IMR-90 (cell line): ENCODE measurements at regions not wholly inside any gene's neighbourhood (a gene's known extent, or its start where the extent isn't known, plus 50 kb on each side); places are given as distances from the start of the nearest gene placed in this dataset.

Source experiments
- ATAC-seq: fragments of 200-7000 bp; cut with Tn5 transposase; 2 replicates; pipeline ENCODE4 v1.9.1; 2020; ENCODE audit warnings: low read depth, mild to moderate bottlenecking, moderate library complexity
- BruUV-seq: library from RNA; stranded (reverse); fragments of 400-500 nt; replicated peaks from 2 replicates; lab custom pipeline; 2021; lab: Mats Ljungman, UMichigan
- CTCF ChIA-PET: fragments of 300-600 bp; formaldehyde crosslinking; extraction: SDS; loops from one replicate; lab custom pipeline; 2021; ENCODE audit warnings: antibody characterized with exemption; lab: Yijun Ruan, JAX
- POLR2A ChIA-PET: fragments of 300-600 bp; sonication (Branson Sonifier 250); formaldehyde crosslinking; loops from one replicate; lab custom pipeline; 2022; ENCODE audit warnings: antibody characterized with exemption; ENCODE audit not compliant: unreplicated experiment; lab: Charles Lee
- DNase-seq: peaks from one replicate; pipeline ENCODE4 v3.0.0; 2013
- H2AFZ ChIP-seq: replicated peaks from 2 replicates; pipeline ENCODE3; 2013; ENCODE audit warnings: low read length, mild to moderate bottlenecking; ENCODE audit not compliant: poor library complexity
- H2AK5ac ChIP-seq: 2 replicates; pipeline ENCODE4 v1.6.1; 2013; ENCODE audit warnings: low read depth, low read length, inconsistent platforms
- H2AK9ac ChIP-seq: replicated peaks from 2 replicates; pipeline ENCODE3; 2013; ENCODE audit warnings: mild to moderate bottlenecking, low read depth, low read length, moderate library complexity; ENCODE audit not compliant: poor library complexity
- H2BK120ac ChIP-seq: 2 replicates; pipeline ENCODE4 v1.6.1; 2013; ENCODE audit warnings: low read depth, low read length, inconsistent platforms
- H2BK15ac ChIP-seq: 3 replicates; pipeline ENCODE4 v1.6.1; 2013; ENCODE audit warnings: low read depth, low read length, inconsistent platforms
- H2BK20ac ChIP-seq: 2 replicates; pipeline ENCODE4 v1.6.1; 2013; ENCODE audit warnings: low read depth, mild to moderate bottlenecking, inconsistent platforms, low read length, moderate library complexity
- H2BK5ac ChIP-seq: 2 replicates; pipeline ENCODE4 v1.6.1; 2013; ENCODE audit warnings: mild to moderate bottlenecking, low read depth, low read length, inconsistent platforms; ENCODE audit not compliant: poor library complexity, severe bottlenecking
- H3K14ac ChIP-seq: replicated peaks from 2 replicates; pipeline ENCODE4 v1.6.1; 2013; ENCODE audit warnings: low read depth, low read length, inconsistent platforms
- H3K18ac ChIP-seq: 2 replicates; pipeline ENCODE4 v1.6.1; 2013; ENCODE audit warnings: low read depth, low read length, control low read depth
- H3K23ac ChIP-seq: 2 replicates; pipeline ENCODE4 v1.6.1; 2013; ENCODE audit warnings: low read depth, low read length, inconsistent platforms
- H3K27ac ChIP-seq: 2 replicates; pipeline ENCODE4 v1.5.1; 2013; ENCODE audit warnings: mild to moderate bottlenecking, control low read depth, low read length; ENCODE audit not compliant: insufficient read depth
- H3K27me3 ChIP-seq: 2 replicates; pipeline ENCODE4 v1.6.1; 2013; ENCODE audit warnings: low read length; ENCODE audit not compliant: control insufficient read depth, insufficient read depth
- H3K36me3 ChIP-seq: 2 replicates; pipeline ENCODE4 v1.6.1; 2013; ENCODE audit warnings: low read length, mixed read lengths; ENCODE audit not compliant: control insufficient read depth, insufficient read depth
- H3K4ac ChIP-seq: 2 replicates; pipeline ENCODE4 v1.6.1; 2013; ENCODE audit warnings: low read depth, low read length, inconsistent platforms
- H3K4me1 ChIP-seq: 2 replicates; pipeline ENCODE4 v1.6.1; 2013; ENCODE audit warnings: low read length, mixed read lengths; ENCODE audit not compliant: control insufficient read depth, insufficient read depth
- H3K4me2 ChIP-seq: 2 replicates; pipeline ENCODE4 v1.6.1; 2013; ENCODE audit warnings: low read depth, mild to moderate bottlenecking, control low read depth, low read length, moderate library complexity
- H3K4me3 ChIP-seq: 2 replicates; pipeline ENCODE4 v1.5.1; 2013; ENCODE audit warnings: low read depth, mild to moderate bottlenecking, control low read depth, low read length, moderate library complexity; ENCODE audit not compliant: insufficient read depth
- H3K56ac ChIP-seq: 2 replicates; pipeline ENCODE4 v1.6.1; 2013; ENCODE audit warnings: low read length, inconsistent platforms; ENCODE audit not compliant: insufficient read depth; ENCODE audit errors: extremely low read depth
- H3K79me1 ChIP-seq, 2 experiments: 2 replicates each; pipeline ENCODE4 v1.6.1; 2013; ENCODE audit warnings: low read length in 2 of 2, inconsistent platforms in 1 of 2, low read depth in 1 of 2
- H3K9ac ChIP-seq: 2 replicates; pipeline ENCODE4 v1.6.1; 2013; ENCODE audit warnings: low read depth, low read length, control low read depth
- H3K9me1 ChIP-seq: 2 replicates; pipeline ENCODE4 v1.6.1; 2013; ENCODE audit warnings: low read length, inconsistent platforms; ENCODE audit not compliant: insufficient read depth
- H3K9me3 ChIP-seq: 2 replicates; pipeline ENCODE4 v1.6.1; 2013; ENCODE audit warnings: low read length; ENCODE audit not compliant: control insufficient read depth, insufficient read depth
- H4K20me1 ChIP-seq: 2 replicates; pipeline ENCODE4 v1.6.1; 2013; ENCODE audit warnings: low read length, inconsistent platforms; ENCODE audit not compliant: insufficient read depth
- H4K5ac ChIP-seq: 2 replicates; pipeline ENCODE4 v1.6.1; 2013; ENCODE audit warnings: mild to moderate bottlenecking, low read depth, low read length, control low read depth
- H4K8ac ChIP-seq, 2 experiments: 2 replicates each; pipeline ENCODE4 v1.6.1; 2013; ENCODE audit warnings: low read depth in 2 of 2, low read length in 2 of 2, control low read depth in 1 of 2, inconsistent platforms in 1 of 2
- H4K91ac ChIP-seq: 2 replicates; pipeline ENCODE4 v1.6.1; 2013; ENCODE audit warnings: low read depth, low read length, inconsistent platforms; ENCODE audit not compliant: insufficient read depth
- BHLHE40 ChIP-seq: fragments of 150-350 bp; IDR thresholded peaks from 2 replicates; pipeline ENCODE4 v1.6.1; 2016; ENCODE audit warnings: mild to moderate bottlenecking, low read depth, low read length
- CEBPB ChIP-seq: IDR thresholded peaks from 2 replicates; pipeline ENCODE4 v1.6.1; 2012; ENCODE audit warnings: low read depth, low read length, improper control_type of control experiment
- CHD1 ChIP-seq: IDR thresholded peaks from 2 replicates; pipeline ENCODE4 v1.6.1; 2012; ENCODE audit warnings: low read depth, low read length, improper control_type of control experiment
- MAFK ChIP-seq: IDR thresholded peaks from 2 replicates; pipeline ENCODE4 v1.6.1; 2012; ENCODE audit warnings: low read depth, low read length, improper control_type of control experiment
- MAZ ChIP-seq: IDR thresholded peaks from 2 replicates; pipeline ENCODE4 v1.6.1; 2012; ENCODE audit warnings: low read depth, mild to moderate bottlenecking, low read length, improper control_type of control experiment, moderate library complexity, borderline replicate concordance
- NFE2L2 ChIP-seq: fragments of 150-350 bp; IDR thresholded peaks from 2 replicates; pipeline ENCODE4 v1.6.1; 2016; ENCODE audit warnings: low read depth, mild to moderate bottlenecking, low read length
- POLR2A ChIP-seq: IDR thresholded peaks from 2 replicates; pipeline ENCODE4 v1.6.1; 2012; ENCODE audit warnings: mild to moderate bottlenecking, low read depth, low read length
- RAD21 ChIP-seq: IDR thresholded peaks from 2 replicates; pipeline ENCODE4 v1.6.1; 2012; ENCODE audit warnings: low read length, improper control_type of control experiment
- RCOR1 ChIP-seq: IDR thresholded peaks from 2 replicates; pipeline ENCODE4 v1.6.1; 2012; ENCODE audit warnings: mild to moderate bottlenecking, low read length, improper control_type of control experiment; ENCODE audit not compliant: insufficient replicate concordance
- RFX5 ChIP-seq: IDR thresholded peaks from 2 replicates; pipeline ENCODE4 v1.8.0; 2012; ENCODE audit warnings: low read depth, mild to moderate bottlenecking, low read length, moderate library complexity
- USF2 ChIP-seq: fragments of 150-350 bp; IDR thresholded peaks from 2 replicates; pipeline ENCODE4 v1.6.1; 2017; ENCODE audit warnings: mild to moderate bottlenecking, antibody characterized with exemption, low read length, low read depth
- WGBS, 2 experiments: methylation state at CpG; one replicate each; pipeline versions ENCODE4 v1.1.5 to v1.1.7; 2013; ENCODE audit warnings: missing lambda C conversion rate in 2 of 2; ENCODE audit not compliant: insufficient read length in 1 of 2; ENCODE audit errors: extremely low coverage in 2 of 2; 5-methylcytosine and 5-hydroxymethylcytosine counted together
- dilution Hi-C: fragments of 300-500 bp; cut with HindIII; formaldehyde crosslinking; loops from one replicate; pipeline ENCODE4 v1.14.3; 2018; ENCODE audit warnings: low sequenced_read_pairs; ENCODE audit not compliant: unreplicated experiment
- in situ Hi-C: fragments of 300-500 bp; cut with MboI; formaldehyde crosslinking; loops from 3 replicates; pipeline ENCODE4 v1.14.3; 2019; ENCODE audit warnings: low sequenced_read_pairs, inconsistent platforms, mixed read lengths
- intact Hi-C: fragments of 100-400 bp; cut with micrococcal nuclease; formaldehyde crosslinking; loops from 2 replicates; pipeline ENCODE4 v1.10.0; 2022
- TF ChIP-seq, protein P1 (sequence below): conservative IDR thresholded peaks from 2 replicates; pipeline ENCODE4 v1.5.1; 2012; ENCODE audit warnings: mild to moderate bottlenecking, low read depth, low read length, improper control_type of control experiment

DNA sequence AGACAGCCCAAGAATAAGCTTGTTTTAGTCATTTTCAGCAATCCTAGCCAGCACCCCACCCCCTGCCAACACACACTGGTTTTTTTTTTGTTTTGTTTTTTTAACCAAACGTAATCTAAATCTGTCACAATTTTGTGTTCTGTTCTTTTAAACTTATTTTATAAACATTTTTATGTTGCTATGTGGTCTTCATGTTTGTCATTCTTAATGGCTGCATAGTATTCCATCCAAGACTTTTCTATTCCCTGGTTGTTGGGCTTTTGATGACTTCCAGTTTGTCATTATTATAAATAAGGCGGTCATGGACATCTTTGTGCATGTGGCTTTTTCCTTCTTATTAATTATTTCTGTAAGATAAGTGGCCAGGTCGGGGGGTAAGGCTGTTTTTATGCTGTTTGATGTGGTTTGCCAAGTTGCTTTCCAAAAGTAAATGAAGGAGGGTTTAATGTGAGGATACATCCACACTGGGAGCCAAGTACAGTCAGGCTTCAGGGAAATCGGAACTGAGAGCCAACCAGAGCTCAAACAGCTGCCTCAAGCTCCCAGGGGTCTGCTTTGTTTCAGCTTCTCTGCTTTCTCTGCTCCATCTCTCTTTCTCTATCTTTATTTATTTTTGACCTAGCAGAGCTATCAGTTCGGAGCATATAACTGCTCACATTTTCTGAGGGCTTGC is 125.8 kb downstream of the VEGFA start:
- no peak overlapping the region for H3K18ac ChIP-seq
- no peak overlapping the region for H3K14ac ChIP-seq
- H2BK20ac ChIP-seq: no peak overlapping the region
- CTCF ChIA-PET: interaction anchor here (0.6 kb wide), 1 partner anchor 107 kb away, joined by 3 read pairs; no protein-coding TSS in a partner anchor
- no peak overlapping the region for H3K9ac ChIP-seq
- dilution Hi-C loops (no loop called here), in situ Hi-C loops (no loop called here), intact Hi-C loops (no loop called here)
- H2AK9ac ChIP-seq: no peak overlapping the region
- H3K4me2 ChIP-seq: no peak overlapping the region
- H3K4me1 ChIP-seq: peaks cover 6% of the 10 kb centered on the region
- H3K27me3 ChIP-seq: peaks cover 16% of the 10 kb centered on the region
- H2AFZ ChIP-seq: no peak overlapping the region
- H3K36me3 ChIP-seq: no peaks in the 10 kb centered on the region
- no peak overlapping the region for H2AK5ac ChIP-seq
- H3K9me3 ChIP-seq: no peaks in the 10 kb centered on the region
- ATAC-seq (no peak), DNase-seq (no peak)
- H3K27ac ChIP-seq: no peak overlapping the region
- H3K4ac ChIP-seq: no peak overlapping the region
- H3K4me3 ChIP-seq: no peak overlapping the region
- H2BK15ac ChIP-seq: no peak overlapping the region
- POLR2A ChIA-PET: no interaction called here
- H3K9me1 ChIP-seq: no peaks in the 10 kb centered on the region
- whole genome bisulfite sequencing, 2 experiments: no CpG with 5 or more reads among the region's 5 CpGs
- BruUV-seq: no TSS peak
- no peak overlapping the region for H4K91ac ChIP-seq
- H3K23ac ChIP-seq: no peak overlapping the region
- no peak overlapping the region for H4K8ac ChIP-seq
- TF ChIP-seq MAFK: no peak
- no peak for TF ChIP-seq RFX5
- no peak for TF ChIP-seq CEBPB
- TF ChIP-seq RAD21: no peak
- TF ChIP-seq RCOR1: no peak
- TF ChIP-seq BHLHE40: no peak
- TF ChIP-seq, protein P1, sequence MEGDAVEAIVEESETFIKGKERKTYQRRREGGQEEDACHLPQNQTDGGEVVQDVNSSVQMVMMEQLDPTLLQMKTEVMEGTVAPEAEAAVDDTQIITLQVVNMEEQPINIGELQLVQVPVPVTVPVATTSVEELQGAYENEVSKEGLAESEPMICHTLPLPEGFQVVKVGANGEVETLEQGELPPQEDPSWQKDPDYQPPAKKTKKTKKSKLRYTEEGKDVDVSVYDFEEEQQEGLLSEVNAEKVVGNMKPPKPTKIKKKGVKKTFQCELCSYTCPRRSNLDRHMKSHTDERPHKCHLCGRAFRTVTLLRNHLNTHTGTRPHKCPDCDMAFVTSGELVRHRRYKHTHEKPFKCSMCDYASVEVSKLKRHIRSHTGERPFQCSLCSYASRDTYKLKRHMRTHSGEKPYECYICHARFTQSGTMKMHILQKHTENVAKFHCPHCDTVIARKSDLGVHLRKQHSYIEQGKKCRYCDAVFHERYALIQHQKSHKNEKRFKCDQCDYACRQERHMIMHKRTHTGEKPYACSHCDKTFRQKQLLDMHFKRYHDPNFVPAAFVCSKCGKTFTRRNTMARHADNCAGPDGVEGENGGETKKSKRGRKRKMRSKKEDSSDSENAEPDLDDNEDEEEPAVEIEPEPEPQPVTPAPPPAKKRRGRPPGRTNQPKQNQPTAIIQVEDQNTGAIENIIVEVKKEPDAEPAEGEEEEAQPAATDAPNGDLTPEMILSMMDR: no peak
- TF ChIP-seq NFE2L2: no peak
- TF ChIP-seq MAZ: no peak
- TF ChIP-seq CHD1: no peak
- no peak for TF ChIP-seq POLR2A
- no peak for TF ChIP-seq USF2
- H3K79me1 ChIP-seq: no peaks in the 10 kb centered on the region
- no peak overlapping the region for H3K56ac ChIP-seq
- H2BK120ac ChIP-seq: no peak overlapping the region
- H4K20me1 ChIP-seq: no peaks in the 10 kb centered on the region
- no peak overlapping the region for H2BK5ac ChIP-seq
- no peak overlapping the region for H4K5ac ChIP-seq
